ENCODE measurements at regions not wholly inside any gene's neighbourhood (a gene's known extent, or its start where the extent isn't known, plus 50 kb on each side); places are given as distances from the start of the nearest gene placed in this dataset.

GRCh38 chr5:136703706-136704105, 338.4 kb upstream of the TRPC7 start:
- H3K4me3 ChIP-seq: no peak overlapping the region
- FAIRE-seq (no peak), ATAC-seq (no peak), DNase-seq (ENCODE audit: low read depth, low spot score) (no peak)
- no peaks in the 10 kb centered on the region for H4K20me1 ChIP-seq (ENCODE audit: control insufficient read depth, insufficient read depth)
- in situ Hi-C loops (cut with MboI) (no loop called here), intact Hi-C loops (cut with micrococcal nuclease; ENCODE audit: unreplicated experiment) (no loop called here)
- RAD21 ChIA-PET (ENCODE audit: unreplicated experiment): no interaction called here
- H3K27ac ChIP-seq (ENCODE audit: control insufficient read depth, insufficient read depth): no peak overlapping the region
- no peaks in the 10 kb centered on the region for H3K36me3 ChIP-seq (ENCODE audit: control insufficient read depth in 2 of 2, insufficient read depth in 2 of 2, low read length in 1 of 2)
- TF ChIP-seq SKIL (IDR thresholded peaks at IDR 0.05; ENCODE audit: low read depth, poor library complexity, severe bottlenecking) (no peak), RBBP5 (conservative IDR thresholded peaks at IDR 0.05) (no peak), USF1 (IDR thresholded peaks at IDR 0.05; ENCODE audit: borderline replicate concordance, extremely low read length, insufficient read depth, low read depth, low read length) (no peak), CHD2 (IDR thresholded peaks at IDR 0.05; ENCODE audit: borderline replicate concordance, low read depth, low read length) (no peak), PKNOX1 (IDR thresholded peaks at IDR 0.05) (no peak), FOXK2 (IDR thresholded peaks at IDR 0.05) (no peak), POLR2AphosphoS2 (IDR thresholded peaks at IDR 0.05; ENCODE audit: low read depth, low read length) (no peak), YBX1 (IDR thresholded peaks at IDR 0.05) (no peak), PAX5 (IDR thresholded peaks at IDR 0.05; ENCODE audit: borderline replicate concordance, low read depth, low read length) (no peak), ZNF274 (IDR thresholded peaks at IDR 0.05; ENCODE audit: insufficient read depth, insufficient read length) (no peak), TCF3 (IDR thresholded peaks at IDR 0.05; ENCODE audit: borderline replicate concordance, insufficient read depth, low read depth, low read length) (no peak), NRF1 (conservative IDR thresholded peaks at IDR 0.05; ENCODE audit: low read depth, low read length) (no peak), MLLT1 (IDR thresholded peaks at IDR 0.05) (no peak), STAT1 (conservative IDR thresholded peaks at IDR 0.05) (no peak)
- CTCF ChIA-PET: interaction anchor here (0.7 kb wide), 1 partner anchor 67 kb away, joined by 3 read pairs; no protein-coding TSS in a partner anchor
- no peaks in the 10 kb centered on the region for H3K4me1 ChIP-seq (ENCODE audit: control insufficient read depth, insufficient read depth, low read length)
- no TSS peak for BruUV-seq (replicated peaks)
- H3K27me3 ChIP-seq (replicated peaks in 1 of 2; ENCODE audit: control insufficient read depth in 2 of 2, insufficient read depth in 2 of 2, low read length in 1 of 2): peaks cover 0 to 4% of the 10 kb centered on the region in 2 experiments; a peak in 2 of 4 replicates
- POLR2A ChIA-PET: no interaction called here
- no peak overlapping the region for H3K9ac ChIP-seq (ENCODE audit: control insufficient read depth, insufficient read depth, low read length)
- H3K79me2 ChIP-seq (ENCODE audit: control insufficient read depth, insufficient read depth, low read length): no peaks in the 10 kb centered on the region
- no peak overlapping the region for H3K4me2 ChIP-seq (ENCODE audit: control insufficient read depth, insufficient read depth)
- no peaks in the 10 kb centered on the region for H3K9me3 ChIP-seq (replicated peaks; ENCODE audit: control insufficient read depth, insufficient read depth, low read length)
- no peak overlapping the region for H2AFZ ChIP-seq (ENCODE audit: control insufficient read depth, low read depth, low read length)
- 0% methylated on average over 1 of the region's 1 CpG for WGBS (ENCODE audit: insufficient coverage, insufficient replicate concordance, low lambda C conversion rate, missing lambda C conversion rate)
- SMC1A ChIA-PET (ENCODE audit: uncharacterized antibody, unreplicated experiment): no interaction called here

Measured in GM12878 (cell line).